ENCODE measurements at regions not wholly inside any gene's neighbourhood (a gene's known extent, or its start where the extent isn't known, plus 50 kb on each side); places are given as distances from the start of the nearest gene placed in this dataset.
"Not testable (repeated sequence)": the region's sequence is repeated elsewhere in the genome, so short reads cannot be mapped to it uniquely, and the experiment has no call there.

- DNase-seq (ENCODE audit: low read depth): no peak
Measured at GRCh38 chr14:71538288-71538687, 393.9 kb upstream of the RGS6 start.

DNA sequence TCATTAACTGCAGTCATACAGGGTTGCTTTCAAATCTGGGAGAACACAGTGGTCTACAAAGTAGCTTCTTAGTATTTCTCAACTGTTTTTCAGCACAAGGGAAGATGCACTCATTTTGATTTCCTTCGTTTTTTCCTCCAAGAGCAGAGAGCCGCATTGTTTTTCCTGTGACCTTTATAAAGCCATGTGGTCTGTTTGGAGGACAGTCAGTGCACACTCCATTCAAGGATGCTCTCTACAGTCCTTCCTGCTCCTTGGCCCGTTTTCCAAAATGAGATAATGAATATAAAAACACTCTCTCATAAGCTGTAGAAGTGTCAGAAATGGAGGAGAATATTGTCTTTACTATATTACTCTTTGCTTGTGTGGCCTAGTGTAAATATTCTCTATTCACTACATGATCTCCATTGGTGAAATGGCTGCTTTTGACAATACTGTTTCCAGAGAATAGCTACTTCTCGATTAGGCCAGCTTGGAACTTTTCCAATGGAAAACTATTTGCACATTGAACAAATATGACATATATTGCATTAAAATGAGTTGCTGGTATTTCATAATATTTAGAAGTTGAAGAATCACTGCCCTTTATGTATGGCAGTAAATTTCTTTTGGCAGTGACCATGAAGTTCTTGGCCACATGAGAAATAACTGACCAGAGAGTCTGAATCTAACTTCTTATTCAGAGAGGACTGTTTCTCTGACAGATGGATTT, 393.1 kb upstream of the RGS6 start:
- no peak for DNase-seq (ENCODE audit: low read depth)

GRCh38 chr14:71539650-71540285, 392.5 kb upstream of the RGS6 start:
- no peak for DNase-seq (ENCODE audit: low read depth)

GRCh38 chr14:71541271-71541670, 391.0 kb upstream of the RGS6 start:
- no peak for DNase-seq (ENCODE audit: low read depth)

- DNase-seq (ENCODE audit: low read depth): no peak
Measured at GRCh38 chr14:71541973-71542690, 390.1 kb upstream of the RGS6 start.

- DNase-seq (ENCODE audit: low read depth): no peak
Measured at GRCh38 chr14:71549421-71550050, 382.7 kb upstream of the RGS6 start.

DNA sequence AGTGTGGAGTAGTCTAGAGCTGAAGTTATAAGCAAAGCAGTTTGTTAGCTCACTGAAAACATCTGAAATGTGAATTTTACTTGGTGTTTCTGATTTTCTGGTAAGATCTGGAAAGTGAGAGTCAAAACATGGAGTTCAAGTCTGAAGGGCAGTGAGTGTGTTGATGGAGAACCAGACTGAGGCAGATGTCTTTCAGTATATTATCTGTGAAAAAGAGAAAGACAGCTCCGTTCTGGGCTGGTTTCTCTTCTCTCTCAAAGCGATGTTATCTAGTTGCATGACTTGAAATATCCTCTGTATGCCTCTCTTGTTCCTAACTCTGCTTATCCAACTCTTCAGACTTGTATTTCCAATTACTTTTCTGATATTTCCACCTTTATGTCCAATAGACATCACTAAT, 381.9 kb upstream of the RGS6 start:
- no peak for DNase-seq (ENCODE audit: low read depth)

- DNase-seq (ENCODE audit: low read depth): peak; percentile 77
Measured at GRCh38 chr14:71551291-71551950, 380.8 kb upstream of the RGS6 start.

GRCh38 chr14:71552809-71553208, 379.4 kb upstream of the RGS6 start:
- no peak for DNase-seq (ENCODE audit: low read depth)

GRCh38 chr14:71553779-71554178, 378.4 kb upstream of the RGS6 start:
- no peak for DNase-seq (ENCODE audit: low read depth)

GRCh38 chr14:71554323-71554722, 377.9 kb upstream of the RGS6 start:
- DNase-seq (ENCODE audit: low read depth): no peak

DNA sequence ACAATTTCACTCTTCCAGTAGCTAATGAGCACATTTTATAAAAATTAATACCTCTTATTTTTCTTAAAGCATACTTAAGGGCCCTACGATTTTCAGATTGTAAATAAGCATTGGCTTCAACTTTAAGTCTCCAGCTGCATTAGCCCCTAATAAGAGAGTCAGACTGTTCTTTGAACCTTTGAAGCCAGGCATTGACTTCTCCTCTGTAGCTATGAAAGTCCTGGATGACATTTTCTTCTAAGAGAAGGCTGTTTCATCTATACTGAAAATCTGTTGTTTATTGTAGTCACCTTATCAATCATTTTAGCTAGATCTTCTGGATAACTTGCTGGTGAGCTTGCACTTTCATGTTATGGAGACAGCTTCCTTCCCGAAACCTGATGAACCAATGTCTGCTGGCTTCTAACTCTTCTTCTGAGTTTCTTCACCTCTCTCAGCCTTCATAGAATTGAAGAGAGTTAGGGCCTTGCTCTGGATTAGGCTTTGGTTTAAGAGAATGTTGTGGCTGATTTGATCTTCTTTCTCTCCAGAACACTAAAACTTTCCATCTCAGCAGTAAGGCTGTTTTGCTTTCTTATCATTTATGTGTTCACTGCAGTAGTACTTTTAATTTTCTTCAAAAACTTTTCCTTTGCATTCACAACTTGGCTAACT, 377.1 kb upstream of the RGS6 start:
- no peak for DNase-seq (ENCODE audit: low read depth)

DNA sequence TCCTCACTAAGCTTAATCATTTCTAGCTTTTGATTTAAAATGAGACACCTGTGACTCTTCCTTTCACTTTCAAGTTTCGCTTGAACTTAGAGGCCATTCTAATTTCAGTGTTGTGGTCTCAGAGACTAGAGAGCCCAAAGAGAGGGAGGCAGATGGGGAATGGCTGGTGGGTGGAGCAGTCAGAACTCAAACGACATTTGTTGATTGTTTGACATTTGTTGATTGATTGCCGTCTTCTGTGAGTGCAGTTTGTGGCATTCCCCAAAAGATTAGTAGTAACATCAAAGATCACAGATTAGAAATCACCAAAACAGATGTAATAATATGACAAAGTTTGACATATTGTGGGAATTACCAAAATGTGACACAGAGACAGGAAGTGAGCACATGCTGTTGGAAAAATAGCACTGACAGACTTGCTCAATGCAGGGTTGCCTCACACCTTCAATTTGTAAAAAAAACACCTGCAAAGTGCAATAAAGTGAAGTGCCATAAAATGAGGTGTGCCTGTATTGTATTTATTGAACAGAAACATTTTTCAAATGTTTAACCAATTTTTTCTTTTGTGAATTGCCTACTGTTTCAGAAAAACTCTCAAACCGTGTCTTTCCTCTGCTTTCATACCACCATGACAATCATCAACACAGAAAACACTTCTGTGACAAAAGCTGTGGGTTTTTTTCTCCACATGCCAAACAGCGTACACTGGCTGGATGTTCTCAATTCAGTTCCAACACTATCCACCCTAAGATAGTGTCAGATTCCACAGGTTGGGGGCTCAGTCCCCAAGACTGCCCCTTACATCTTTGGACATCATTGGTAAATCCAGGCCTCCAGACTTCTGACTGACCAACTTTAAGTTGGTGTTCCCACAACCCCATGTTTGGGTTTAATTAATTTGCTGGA, 376.3 kb upstream of the RGS6 start:
- peak; percentile 55 for DNase-seq (ENCODE audit: low read depth)

GRCh38 chr14:71556730-71557129, 375.5 kb upstream of the RGS6 start:
- DNase-seq (ENCODE audit: low read depth): no peak

- DNase-seq (ENCODE audit: low read depth): no peak
Measured at GRCh38 chr14:71557351-71557750, 374.9 kb upstream of the RGS6 start.

DNA sequence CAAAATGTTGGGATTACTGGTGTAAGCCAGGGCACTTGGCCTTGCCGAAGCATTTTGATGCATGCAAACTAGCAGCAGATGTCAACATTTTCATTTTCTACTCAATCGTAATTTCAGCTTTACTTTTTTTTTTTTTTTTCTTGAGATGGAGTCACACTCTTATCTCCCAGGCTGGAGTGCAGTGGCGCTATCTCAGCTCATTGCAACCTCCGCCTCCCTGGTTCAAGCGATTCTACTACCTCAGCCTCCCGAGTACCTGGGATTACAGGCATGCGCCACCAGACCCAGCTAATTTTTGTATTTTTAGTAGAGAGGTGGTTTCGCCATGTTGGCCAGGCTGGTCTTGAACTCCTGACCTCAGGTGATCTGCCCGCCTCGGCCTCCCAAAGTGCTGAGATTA, 373.3 kb upstream of the RGS6 start:
- not testable (repeated sequence) for DNase-seq (ENCODE audit: low read depth)

DNA sequence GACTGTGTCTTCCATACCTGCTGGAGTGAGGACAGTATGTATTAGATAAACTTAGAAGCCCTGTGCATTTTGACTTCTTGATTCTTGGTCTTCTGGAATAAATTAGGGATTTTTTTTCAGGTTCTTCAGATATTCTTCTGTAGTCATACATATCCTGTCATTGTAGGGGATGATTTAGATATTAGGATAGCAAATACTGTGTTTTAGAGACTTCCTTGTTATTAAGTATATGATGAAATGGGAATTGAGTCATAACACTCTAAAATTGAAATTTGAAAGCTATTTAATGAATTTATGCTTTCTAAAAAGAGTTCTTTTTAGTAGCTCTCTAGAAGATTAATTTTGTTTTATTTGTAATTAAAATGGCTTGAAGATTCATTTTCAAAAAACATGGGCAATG, 371.5 kb upstream of the RGS6 start:
- no peak for DNase-seq (ENCODE audit: low read depth)

- DNase-seq (ENCODE audit: low read depth): no peak
Measured at GRCh38 chr14:71563492-71564153, 368.6 kb upstream of the RGS6 start.

GRCh38 chr14:71566276-71566675, 366.0 kb upstream of the RGS6 start:
- DNase-seq (ENCODE audit: low read depth): no peak
